Esophagus squamous epithelium (tissue), 4 donors: ENCODE measurements at regions not wholly inside any gene's neighbourhood (a gene's known extent, or its start where the extent isn't known, plus 50 kb on each side); places are given as distances from the start of the nearest gene placed in this dataset.

ENCODE experiments used
- POLR2A ChIP-seq, 4 donors: fragments of 450-650 bp; IDR thresholded peaks; one replicate each; pipeline ENCODE4 v1.6.1; 2017; ENCODE audit warnings: antibody characterized with exemption in 4 of 4, mild to moderate bottlenecking in 4 of 4, moderate library complexity in 3 of 4
- TF ChIP-seq, protein P1 (sequence below), 6 experiments: fragments of 450-650 bp in 4 of 6; fragments of 200-600 bp in 2 of 6; sonication (generic) in 2 of 6; IDR thresholded peaks; one replicate each; pipeline ENCODE4 v1.5.1; 2016 to 2019; ENCODE audit warnings: antibody characterized with exemption in 6 of 6, mild to moderate bottlenecking in 4 of 6, moderate library complexity in 4 of 6

DNA sequence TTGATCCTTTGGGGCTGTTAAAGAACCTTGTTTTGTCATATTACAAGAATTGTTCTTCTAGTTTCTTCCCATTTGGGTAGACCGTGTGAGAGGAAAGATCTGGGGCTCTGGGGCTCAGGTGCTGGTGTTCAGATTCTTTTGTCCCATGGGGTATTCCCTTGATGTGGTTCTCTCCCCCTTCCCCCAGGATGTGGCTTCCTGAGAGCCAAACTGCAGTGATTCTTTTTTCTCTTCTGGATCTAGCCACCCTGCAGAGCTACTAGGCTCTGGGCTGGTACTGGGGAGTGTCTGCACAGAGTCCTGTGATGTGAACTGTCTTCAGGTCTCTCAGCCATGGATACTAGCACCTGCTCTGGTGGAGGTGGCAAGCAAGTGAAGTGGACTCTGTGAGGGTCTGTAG, 480.5 kb upstream of the MAN1A1 start:
- TF ChIP-seq, protein P1, sequence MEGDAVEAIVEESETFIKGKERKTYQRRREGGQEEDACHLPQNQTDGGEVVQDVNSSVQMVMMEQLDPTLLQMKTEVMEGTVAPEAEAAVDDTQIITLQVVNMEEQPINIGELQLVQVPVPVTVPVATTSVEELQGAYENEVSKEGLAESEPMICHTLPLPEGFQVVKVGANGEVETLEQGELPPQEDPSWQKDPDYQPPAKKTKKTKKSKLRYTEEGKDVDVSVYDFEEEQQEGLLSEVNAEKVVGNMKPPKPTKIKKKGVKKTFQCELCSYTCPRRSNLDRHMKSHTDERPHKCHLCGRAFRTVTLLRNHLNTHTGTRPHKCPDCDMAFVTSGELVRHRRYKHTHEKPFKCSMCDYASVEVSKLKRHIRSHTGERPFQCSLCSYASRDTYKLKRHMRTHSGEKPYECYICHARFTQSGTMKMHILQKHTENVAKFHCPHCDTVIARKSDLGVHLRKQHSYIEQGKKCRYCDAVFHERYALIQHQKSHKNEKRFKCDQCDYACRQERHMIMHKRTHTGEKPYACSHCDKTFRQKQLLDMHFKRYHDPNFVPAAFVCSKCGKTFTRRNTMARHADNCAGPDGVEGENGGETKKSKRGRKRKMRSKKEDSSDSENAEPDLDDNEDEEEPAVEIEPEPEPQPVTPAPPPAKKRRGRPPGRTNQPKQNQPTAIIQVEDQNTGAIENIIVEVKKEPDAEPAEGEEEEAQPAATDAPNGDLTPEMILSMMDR (IDR thresholded peaks at IDR 0.05): peak in 1 of 6 experiments; percentile 5
- TF ChIP-seq POLR2A (IDR thresholded peaks at IDR 0.05): no peak
